IMR-90 (cell line): ENCODE measurements at regions not wholly inside any gene's neighbourhood (a gene's known extent, or its start where the extent isn't known, plus 50 kb on each side); places are given as distances from the start of the nearest gene placed in this dataset.

Source experiments
- ATAC-seq: fragments of 200-7000 bp; cut with Tn5 transposase; 2 replicates; pipeline ENCODE4 v1.9.1; 2020; ENCODE audit warnings: low read depth, mild to moderate bottlenecking, moderate library complexity
- BruUV-seq: library from RNA; stranded (reverse); fragments of 400-500 nt; replicated peaks from 2 replicates; lab custom pipeline; 2021; lab: Mats Ljungman, UMichigan
- CTCF ChIA-PET: fragments of 300-600 bp; formaldehyde crosslinking; extraction: SDS; loops from one replicate; lab custom pipeline; 2021; ENCODE audit warnings: antibody characterized with exemption; lab: Yijun Ruan, JAX
- POLR2A ChIA-PET: fragments of 300-600 bp; sonication (Branson Sonifier 250); formaldehyde crosslinking; loops from one replicate; lab custom pipeline; 2022; ENCODE audit warnings: antibody characterized with exemption; ENCODE audit not compliant: unreplicated experiment; lab: Charles Lee
- DNase-seq: peaks from one replicate; pipeline ENCODE4 v3.0.0; 2013
- H2AFZ ChIP-seq: replicated peaks from 2 replicates; pipeline ENCODE3; 2013; ENCODE audit warnings: low read length, mild to moderate bottlenecking; ENCODE audit not compliant: poor library complexity
- H2AK5ac ChIP-seq: 2 replicates; pipeline ENCODE4 v1.6.1; 2013; ENCODE audit warnings: low read depth, low read length, inconsistent platforms
- H2AK9ac ChIP-seq: replicated peaks from 2 replicates; pipeline ENCODE3; 2013; ENCODE audit warnings: mild to moderate bottlenecking, low read depth, low read length, moderate library complexity; ENCODE audit not compliant: poor library complexity
- H2BK120ac ChIP-seq: 2 replicates; pipeline ENCODE4 v1.6.1; 2013; ENCODE audit warnings: low read depth, low read length, inconsistent platforms
- H2BK15ac ChIP-seq: 3 replicates; pipeline ENCODE4 v1.6.1; 2013; ENCODE audit warnings: low read depth, low read length, inconsistent platforms
- H2BK20ac ChIP-seq: 2 replicates; pipeline ENCODE4 v1.6.1; 2013; ENCODE audit warnings: low read depth, mild to moderate bottlenecking, inconsistent platforms, low read length, moderate library complexity
- H2BK5ac ChIP-seq: 2 replicates; pipeline ENCODE4 v1.6.1; 2013; ENCODE audit warnings: mild to moderate bottlenecking, low read depth, low read length, inconsistent platforms; ENCODE audit not compliant: poor library complexity, severe bottlenecking
- H3K14ac ChIP-seq: replicated peaks from 2 replicates; pipeline ENCODE4 v1.6.1; 2013; ENCODE audit warnings: low read depth, low read length, inconsistent platforms
- H3K18ac ChIP-seq: 2 replicates; pipeline ENCODE4 v1.6.1; 2013; ENCODE audit warnings: low read depth, low read length, control low read depth
- H3K23ac ChIP-seq: 2 replicates; pipeline ENCODE4 v1.6.1; 2013; ENCODE audit warnings: low read depth, low read length, inconsistent platforms
- H3K27ac ChIP-seq: 2 replicates; pipeline ENCODE4 v1.5.1; 2013; ENCODE audit warnings: mild to moderate bottlenecking, control low read depth, low read length; ENCODE audit not compliant: insufficient read depth
- H3K27me3 ChIP-seq: 2 replicates; pipeline ENCODE4 v1.6.1; 2013; ENCODE audit warnings: low read length; ENCODE audit not compliant: control insufficient read depth, insufficient read depth
- H3K36me3 ChIP-seq: 2 replicates; pipeline ENCODE4 v1.6.1; 2013; ENCODE audit warnings: low read length, mixed read lengths; ENCODE audit not compliant: control insufficient read depth, insufficient read depth
- H3K4ac ChIP-seq: 2 replicates; pipeline ENCODE4 v1.6.1; 2013; ENCODE audit warnings: low read depth, low read length, inconsistent platforms
- H3K4me1 ChIP-seq: 2 replicates; pipeline ENCODE4 v1.6.1; 2013; ENCODE audit warnings: low read length, mixed read lengths; ENCODE audit not compliant: control insufficient read depth, insufficient read depth
- H3K4me2 ChIP-seq: 2 replicates; pipeline ENCODE4 v1.6.1; 2013; ENCODE audit warnings: low read depth, mild to moderate bottlenecking, control low read depth, low read length, moderate library complexity
- H3K4me3 ChIP-seq: 2 replicates; pipeline ENCODE4 v1.5.1; 2013; ENCODE audit warnings: low read depth, mild to moderate bottlenecking, control low read depth, low read length, moderate library complexity; ENCODE audit not compliant: insufficient read depth
- H3K56ac ChIP-seq: 2 replicates; pipeline ENCODE4 v1.6.1; 2013; ENCODE audit warnings: low read length, inconsistent platforms; ENCODE audit not compliant: insufficient read depth; ENCODE audit errors: extremely low read depth
- H3K79me1 ChIP-seq, 2 experiments: 2 replicates each; pipeline ENCODE4 v1.6.1; 2013; ENCODE audit warnings: low read length in 2 of 2, inconsistent platforms in 1 of 2, low read depth in 1 of 2
- H3K9ac ChIP-seq: 2 replicates; pipeline ENCODE4 v1.6.1; 2013; ENCODE audit warnings: low read depth, low read length, control low read depth
- H3K9me1 ChIP-seq: 2 replicates; pipeline ENCODE4 v1.6.1; 2013; ENCODE audit warnings: low read length, inconsistent platforms; ENCODE audit not compliant: insufficient read depth
- H3K9me3 ChIP-seq: 2 replicates; pipeline ENCODE4 v1.6.1; 2013; ENCODE audit warnings: low read length; ENCODE audit not compliant: control insufficient read depth, insufficient read depth
- H4K20me1 ChIP-seq: 2 replicates; pipeline ENCODE4 v1.6.1; 2013; ENCODE audit warnings: low read length, inconsistent platforms; ENCODE audit not compliant: insufficient read depth
- H4K5ac ChIP-seq: 2 replicates; pipeline ENCODE4 v1.6.1; 2013; ENCODE audit warnings: mild to moderate bottlenecking, low read depth, low read length, control low read depth
- H4K8ac ChIP-seq, 2 experiments: 2 replicates each; pipeline ENCODE4 v1.6.1; 2013; ENCODE audit warnings: low read depth in 2 of 2, low read length in 2 of 2, control low read depth in 1 of 2, inconsistent platforms in 1 of 2
- H4K91ac ChIP-seq: 2 replicates; pipeline ENCODE4 v1.6.1; 2013; ENCODE audit warnings: low read depth, low read length, inconsistent platforms; ENCODE audit not compliant: insufficient read depth
- MXI1 ChIP-seq: IDR thresholded peaks from 2 replicates; pipeline ENCODE4 v1.6.1; 2012; ENCODE audit warnings: low read depth, mild to moderate bottlenecking, low read length, moderate library complexity, borderline replicate concordance
- WGBS, 2 experiments: methylation state at CpG; one replicate each; pipeline versions ENCODE4 v1.1.5 to v1.1.7; 2013; ENCODE audit warnings: missing lambda C conversion rate in 2 of 2; ENCODE audit not compliant: insufficient read length in 1 of 2; ENCODE audit errors: extremely low coverage in 2 of 2; 5-methylcytosine and 5-hydroxymethylcytosine counted together
- dilution Hi-C: fragments of 300-500 bp; cut with HindIII; formaldehyde crosslinking; loops from one replicate; pipeline ENCODE4 v1.14.3; 2018; ENCODE audit warnings: low sequenced_read_pairs; ENCODE audit not compliant: unreplicated experiment
- in situ Hi-C: fragments of 300-500 bp; cut with MboI; formaldehyde crosslinking; loops from 3 replicates; pipeline ENCODE4 v1.14.3; 2019; ENCODE audit warnings: low sequenced_read_pairs, inconsistent platforms, mixed read lengths
- intact Hi-C: fragments of 100-400 bp; cut with micrococcal nuclease; formaldehyde crosslinking; loops from 2 replicates; pipeline ENCODE4 v1.10.0; 2022

- no peak overlapping the region for H2AFZ ChIP-seq
- no peak for TF ChIP-seq MXI1
- H2BK15ac ChIP-seq = no peak overlapping the region; the same call in 2 of the 3 replicates
- no peak overlapping the region for H4K8ac ChIP-seq
- intact Hi-C loops (no loop called here), in situ Hi-C loops (no loop called here), dilution Hi-C loops (no loop called here)
- peak; percentile 81 for ATAC-seq
- no peak overlapping the region for H3K9ac ChIP-seq
- ChIA-PET CTCF (no interaction called here), POLR2A (no interaction called here)
- no peaks in the 10 kb centered on the region for H4K20me1 ChIP-seq
- peak overlapping the region; percentile 48; the same call in 1 of the 2 replicates for H3K27ac ChIP-seq
- H2BK5ac ChIP-seq = no peak overlapping the region
- peak overlapping the region; percentile 14; the same call in 1 of the 2 replicates for H3K4me2 ChIP-seq
- H3K4me3 ChIP-seq = no peak overlapping the region
- H4K91ac ChIP-seq = no peak overlapping the region
- H3K27me3 ChIP-seq = no peaks in the 10 kb centered on the region
- H3K9me1 ChIP-seq = no peaks in the 10 kb centered on the region
- WGBS, 2 experiments = no CpG with 5 or more reads among the region's 2 CpGs
- peak overlapping the region; percentile 17; the same call in 1 of the 2 replicates for H2BK120ac ChIP-seq
- H3K23ac ChIP-seq = no peak overlapping the region
- no peaks in the 10 kb centered on the region for H3K79me1 ChIP-seq
- no peak overlapping the region for H2AK5ac ChIP-seq
- no peak overlapping the region for H3K4ac ChIP-seq
- no peak overlapping the region for H3K56ac ChIP-seq
- peak; percentile 70 for DNase-seq
- no TSS peak for BruUV-seq
- no peak overlapping the region for H2AK9ac ChIP-seq
- H4K5ac ChIP-seq = no peak overlapping the region; the same call in 1 of the 2 replicates
- H3K4me1 ChIP-seq = peaks cover 2% of the 10 kb centered on the region; the same call in 1 of the 2 replicates
- H2BK20ac ChIP-seq = peak overlapping the region; percentile 49; the same call in 1 of the 2 replicates
- peak overlapping the region; percentile 23; the same call in 1 of the 2 replicates for H3K14ac ChIP-seq
- 0 out of 2 replicates have a peak overlapping the region, but pooled peaks have one; percentile 7 for H3K18ac ChIP-seq
- no peaks in the 10 kb centered on the region for H3K36me3 ChIP-seq
- peaks cover 1% of the 10 kb centered on the region; the same call in 1 of the 2 replicates for H3K9me3 ChIP-seq
These were observed 279.8 kb downstream of the RBM43 start for GRCh38 chr2:150981826-150982225.
